GM21423 (cell line): ENCODE measurements at regions not wholly inside any gene's neighbourhood (a gene's known extent, or its start where the extent isn't known, plus 50 kb on each side); places are given as distances from the start of the nearest gene placed in this dataset.
"Not testable (repeated sequence)": the region's sequence is repeated elsewhere in the genome, so short reads cannot be mapped to it uniquely, and the experiment has no call there.

ENCODE experiments used
- ATAC-seq: cut with Tn5 transposase; IDR thresholded peaks from one replicate; pipeline ENCODE4 v1.9.1; 2021; ENCODE audit warnings: mild to moderate bottlenecking, moderate library complexity; ENCODE audit not compliant: unreplicated experiment

GRCh38 chr11:23923357-23923756, 573.5 kb upstream of the LUZP2 start:
- ATAC-seq, result no peak

- no peak for ATAC-seq
Measured at GRCh38 chr11:23924226-23924625, 572.6 kb upstream of the LUZP2 start.

- ATAC-seq, result no peak
Measured at GRCh38 chr11:23931443-23931842, 565.4 kb upstream of the LUZP2 start.

- no peak for ATAC-seq
Measured at GRCh38 chr11:23932485-23932898, 564.4 kb upstream of the LUZP2 start.

GRCh38 chr11:23933721-23934120, 563.1 kb upstream of the LUZP2 start:
- ATAC-seq, result no peak

GRCh38 chr11:23934671-23935270, 562.1 kb upstream of the LUZP2 start:
- ATAC-seq, result not testable (repeated sequence)

- not testable (repeated sequence) for ATAC-seq
Measured at GRCh38 chr11:23942117-23942815, 554.6 kb upstream of the LUZP2 start.

GRCh38 chr11:23944923-23945322, 551.9 kb upstream of the LUZP2 start:
- no peak for ATAC-seq

GRCh38 chr11:23947883-23948282, 549.0 kb upstream of the LUZP2 start:
- no peak for ATAC-seq

- no peak for ATAC-seq
Measured at GRCh38 chr11:23948851-23949250, 548.0 kb upstream of the LUZP2 start.

GRCh38 chr11:23953951-23954710, 542.7 kb upstream of the LUZP2 start:
- no peak for ATAC-seq

- no peak for ATAC-seq
Measured at GRCh38 chr11:23954730-23955129, 542.1 kb upstream of the LUZP2 start.

- ATAC-seq, result no peak
Measured at GRCh38 chr11:23956586-23956985, 540.3 kb upstream of the LUZP2 start.

GRCh38 chr11:23957314-23957713, 539.5 kb upstream of the LUZP2 start:
- no peak for ATAC-seq

GRCh38 chr11:23959462-23959861, 537.4 kb upstream of the LUZP2 start:
- ATAC-seq, result no peak

GRCh38 chr11:23961503-23962338, 535.1 kb upstream of the LUZP2 start:
- ATAC-seq, result no peak

- ATAC-seq, result no peak
Measured at GRCh38 chr11:23973244-23973643, 523.6 kb upstream of the LUZP2 start.

GRCh38 chr11:23974051-23974450, 522.8 kb upstream of the LUZP2 start:
- ATAC-seq, result no peak

- no peak for ATAC-seq
Measured at GRCh38 chr11:23974601-23975000, 522.3 kb upstream of the LUZP2 start.

- no peak for ATAC-seq
Measured at GRCh38 chr11:23976426-23976825, 520.4 kb upstream of the LUZP2 start.

- no peak for ATAC-seq
Measured at GRCh38 chr11:23976841-23977271, 520.0 kb upstream of the LUZP2 start.
